ENCODE measurements at regions not wholly inside any gene's neighbourhood (a gene's known extent, or its start where the extent isn't known, plus 50 kb on each side); places are given as distances from the start of the nearest gene placed in this dataset.
A peak's percentile ranks its signal among the peaks of the same experiment; 100 is the strongest.

- no peak for TF ChIP-seq CTCF (IDR thresholded peaks at IDR 0.05; ENCODE audit: low read depth, low read length)
- TF ChIP-seq MAX (IDR thresholded peaks at IDR 0.05; ENCODE audit: low read depth, low read length), result no peak
- no peak for TF ChIP-seq POLR2A (IDR thresholded peaks at IDR 0.05; ENCODE audit: extremely low read depth, insufficient read length)
- TF ChIP-seq MYC (IDR thresholded peaks at IDR 0.05; ENCODE audit: low read depth, low read length), result no peak
- no peak for DNase-seq (ENCODE audit: low read depth)
- H3K4me3 ChIP-seq (ENCODE audit: low read depth, low read length), result no peak overlapping the region
Observed at GRCh38 chr10:30748152-30748973, 118.8 kb upstream of the LYZL2 start.

GRCh38 chr10:30747633-30748032 is 118.1 kb upstream of the LYZL2 start:
- peak; percentile 19 for DNase-seq (ENCODE audit: low read depth)
- no peak overlapping the region for H3K4me3 ChIP-seq (ENCODE audit: low read depth, low read length)
- no peak for TF ChIP-seq MAX (IDR thresholded peaks at IDR 0.05; ENCODE audit: low read depth, low read length)
- TF ChIP-seq CTCF (IDR thresholded peaks at IDR 0.05; ENCODE audit: low read depth, low read length), result no peak
- TF ChIP-seq MYC (IDR thresholded peaks at IDR 0.05; ENCODE audit: low read depth, low read length), result no peak

- H3K4me3 ChIP-seq (ENCODE audit: low read depth, low read length), result no peak overlapping the region
- DNase-seq (ENCODE audit: low read depth), result no peak
- no peak for TF ChIP-seq MYC (IDR thresholded peaks at IDR 0.05; ENCODE audit: low read depth, low read length)
- no peak for TF ChIP-seq MAX (IDR thresholded peaks at IDR 0.05; ENCODE audit: low read depth, low read length)
- TF ChIP-seq CTCF (IDR thresholded peaks at IDR 0.05; ENCODE audit: low read depth, low read length), result no peak
- TF ChIP-seq POLR2A (IDR thresholded peaks at IDR 0.05; ENCODE audit: extremely low read depth, insufficient read length), result no peak
Observed at GRCh38 chr10:30745953-30746352, 116.4 kb upstream of the LYZL2 start.

GRCh38 chr10:30744106-30744505 is 114.6 kb upstream of the LYZL2 start:
- no peak for DNase-seq (ENCODE audit: low read depth)
- H3K4me3 ChIP-seq (ENCODE audit: low read depth, low read length), result no peak overlapping the region
- TF ChIP-seq POLR2A (IDR thresholded peaks at IDR 0.05; ENCODE audit: extremely low read depth, insufficient read length) (no peak), MAX (IDR thresholded peaks at IDR 0.05; ENCODE audit: low read depth, low read length) (no peak), CTCF (IDR thresholded peaks at IDR 0.05; ENCODE audit: low read depth, low read length) (no peak), MYC (IDR thresholded peaks at IDR 0.05; ENCODE audit: low read depth, low read length) (no peak)

GRCh38 chr10:30743586-30743985 is 114.0 kb upstream of the LYZL2 start:
- no peak for DNase-seq (ENCODE audit: low read depth)
- no peak overlapping the region for H3K4me3 ChIP-seq (ENCODE audit: low read depth, low read length)
- no peak for TF ChIP-seq MAX (IDR thresholded peaks at IDR 0.05; ENCODE audit: low read depth, low read length)
- TF ChIP-seq POLR2A (IDR thresholded peaks at IDR 0.05; ENCODE audit: extremely low read depth, insufficient read length), result no peak
- TF ChIP-seq MYC (IDR thresholded peaks at IDR 0.05; ENCODE audit: low read depth, low read length), result no peak
- TF ChIP-seq CTCF (IDR thresholded peaks at IDR 0.05; ENCODE audit: low read depth, low read length), result no peak
